Hepatocyte (in vitro differentiated cells): ENCODE measurements at regions not wholly inside any gene's neighbourhood (a gene's known extent, or its start where the extent isn't known, plus 50 kb on each side); places are given as distances from the start of the nearest gene placed in this dataset.

Source experiments
- EZH2 ChIP-seq: fragments of 200-600 bp; sonication (generic); IDR thresholded peaks from 2 replicates; pipeline ENCODE4 v1.6.1; 2016; ENCODE audit warnings: antibody characterized with exemption, mild to moderate bottlenecking, borderline replicate concordance
- EZH2phosphoT487 ChIP-seq: fragments of 200-600 bp; sonication (generic); IDR thresholded peaks from one replicate; pipeline ENCODE4 v1.6.1; 2018; ENCODE audit warnings: antibody characterized with exemption, mild to moderate bottlenecking, low read depth, moderate library complexity; ENCODE audit not compliant: unreplicated experiment, severe bottlenecking
- TF ChIP-seq, protein P1 (sequence below): fragments of 200-600 bp; sonication (generic); IDR thresholded peaks from 2 replicates; pipeline ENCODE4 v1.5.1; 2016; ENCODE audit warnings: antibody characterized with exemption, mild to moderate bottlenecking; ENCODE audit not compliant: poor library complexity

DNA sequence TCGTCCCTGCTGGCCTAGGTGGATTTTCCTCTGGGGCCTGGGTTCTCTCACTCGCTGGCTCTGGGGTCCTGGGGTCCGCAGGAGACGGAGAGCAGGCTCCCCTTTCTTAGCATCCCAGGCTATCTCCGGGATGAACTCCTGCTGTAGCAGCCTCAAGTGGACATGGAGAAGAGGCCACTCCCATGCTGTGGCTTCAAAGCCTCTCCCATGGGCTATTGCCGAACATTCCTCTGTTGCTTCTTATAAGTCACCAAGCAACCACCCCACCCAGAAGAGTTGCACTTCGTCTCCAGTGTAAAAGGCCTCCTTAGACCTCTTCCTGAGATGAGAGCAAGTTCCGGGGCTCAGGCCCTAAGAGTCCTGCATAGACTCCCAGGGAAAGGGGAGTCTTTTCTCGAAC lies 124.0 kb upstream of the RCN1 start:
- TF ChIP-seq, protein P1, sequence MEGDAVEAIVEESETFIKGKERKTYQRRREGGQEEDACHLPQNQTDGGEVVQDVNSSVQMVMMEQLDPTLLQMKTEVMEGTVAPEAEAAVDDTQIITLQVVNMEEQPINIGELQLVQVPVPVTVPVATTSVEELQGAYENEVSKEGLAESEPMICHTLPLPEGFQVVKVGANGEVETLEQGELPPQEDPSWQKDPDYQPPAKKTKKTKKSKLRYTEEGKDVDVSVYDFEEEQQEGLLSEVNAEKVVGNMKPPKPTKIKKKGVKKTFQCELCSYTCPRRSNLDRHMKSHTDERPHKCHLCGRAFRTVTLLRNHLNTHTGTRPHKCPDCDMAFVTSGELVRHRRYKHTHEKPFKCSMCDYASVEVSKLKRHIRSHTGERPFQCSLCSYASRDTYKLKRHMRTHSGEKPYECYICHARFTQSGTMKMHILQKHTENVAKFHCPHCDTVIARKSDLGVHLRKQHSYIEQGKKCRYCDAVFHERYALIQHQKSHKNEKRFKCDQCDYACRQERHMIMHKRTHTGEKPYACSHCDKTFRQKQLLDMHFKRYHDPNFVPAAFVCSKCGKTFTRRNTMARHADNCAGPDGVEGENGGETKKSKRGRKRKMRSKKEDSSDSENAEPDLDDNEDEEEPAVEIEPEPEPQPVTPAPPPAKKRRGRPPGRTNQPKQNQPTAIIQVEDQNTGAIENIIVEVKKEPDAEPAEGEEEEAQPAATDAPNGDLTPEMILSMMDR = no peak
- TF ChIP-seq EZH2phosphoT487 = no peak
- TF ChIP-seq EZH2 = no peak
